ENCODE measurements at regions not wholly inside any gene's neighbourhood (a gene's known extent, or its start where the extent isn't known, plus 50 kb on each side); places are given as distances from the start of the nearest gene placed in this dataset.
"Not testable (repeated sequence)": the region's sequence is repeated elsewhere in the genome, so short reads cannot be mapped to it uniquely, and the experiment has no call there.

DNA sequence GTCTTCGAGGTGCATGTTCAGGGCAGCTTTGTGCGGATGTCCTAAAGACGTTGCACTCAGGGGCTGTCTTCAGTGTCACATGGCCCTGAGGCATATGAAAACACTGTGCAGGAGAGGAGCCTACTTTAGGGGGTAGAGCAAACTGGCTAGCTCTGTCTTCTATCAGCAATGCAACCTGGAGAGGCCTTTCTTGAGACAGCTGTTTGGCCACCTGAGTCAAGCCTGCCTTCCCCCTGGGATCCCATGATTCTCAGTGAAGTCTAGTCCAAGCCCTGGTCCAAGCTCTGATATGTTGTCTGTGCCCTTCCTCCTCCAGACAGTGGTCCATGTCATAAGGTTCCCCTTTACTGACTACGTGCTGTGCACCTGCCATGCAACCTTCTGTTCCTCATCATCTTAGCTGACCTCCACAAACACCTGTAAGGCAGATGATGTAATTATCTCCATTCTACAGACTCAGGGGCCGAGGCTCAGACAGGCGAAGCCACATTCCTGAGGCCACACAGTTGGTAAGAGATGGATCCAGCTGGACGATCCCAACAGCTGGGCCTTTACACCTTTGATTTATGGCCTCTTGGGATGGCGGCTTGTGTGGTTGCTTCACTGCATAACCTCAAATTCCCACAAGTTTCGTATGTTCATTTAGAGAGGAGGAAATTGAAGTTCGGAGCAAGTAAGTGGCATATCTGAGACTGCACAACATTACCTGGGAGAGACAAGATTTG is 109.9 kb downstream of the COPS8 start:
- no peak for DNase-seq

DNA sequence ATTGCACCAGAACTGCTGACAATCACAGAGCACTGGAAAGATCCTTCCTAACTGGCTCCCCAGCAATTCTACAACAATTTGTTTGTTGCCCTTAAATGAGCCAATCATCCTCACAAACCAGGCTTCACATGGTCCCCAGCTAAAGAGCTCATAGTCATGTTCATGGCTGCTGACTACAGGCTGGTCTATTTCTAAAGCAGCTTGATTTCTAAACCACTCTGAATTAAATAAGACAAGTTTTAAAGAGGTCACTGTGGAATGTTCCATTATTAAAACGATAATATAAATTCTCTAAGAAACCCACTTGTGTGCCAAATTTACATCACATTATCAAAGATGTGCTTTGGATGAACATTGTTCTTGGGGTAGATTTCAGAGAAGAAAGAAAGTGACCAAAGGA is 110.7 kb downstream of the COPS8 start:
- no peak for DNase-seq

- DNase-seq: no peak
Measured at GRCh38 chr2:237196866-237197618, 111.4 kb downstream of the COPS8 start.

- DNase-seq: no peak
Measured at GRCh38 chr2:237198164-237198855, 112.6 kb downstream of the COPS8 start.

DNA sequence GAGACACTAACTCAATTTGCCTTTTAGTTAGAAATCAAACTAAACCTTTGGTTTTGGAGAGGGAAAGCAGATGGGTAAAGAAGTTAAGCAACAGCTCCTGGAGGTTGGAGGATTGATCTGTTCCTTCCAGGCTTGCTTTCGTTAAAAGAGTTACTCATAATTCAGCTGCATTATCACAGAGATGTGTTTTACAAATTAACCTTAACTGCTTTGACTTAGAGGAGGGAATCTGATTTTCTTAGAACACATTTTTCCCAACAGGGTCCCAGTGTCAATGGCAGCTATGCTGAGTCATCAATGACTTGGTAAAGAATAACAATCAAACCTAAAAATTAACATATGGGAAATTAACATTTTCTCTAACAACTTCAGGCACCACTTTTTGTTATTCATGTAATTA is 113.4 kb downstream of the COPS8 start:
- DNase-seq: no peak

DNA sequence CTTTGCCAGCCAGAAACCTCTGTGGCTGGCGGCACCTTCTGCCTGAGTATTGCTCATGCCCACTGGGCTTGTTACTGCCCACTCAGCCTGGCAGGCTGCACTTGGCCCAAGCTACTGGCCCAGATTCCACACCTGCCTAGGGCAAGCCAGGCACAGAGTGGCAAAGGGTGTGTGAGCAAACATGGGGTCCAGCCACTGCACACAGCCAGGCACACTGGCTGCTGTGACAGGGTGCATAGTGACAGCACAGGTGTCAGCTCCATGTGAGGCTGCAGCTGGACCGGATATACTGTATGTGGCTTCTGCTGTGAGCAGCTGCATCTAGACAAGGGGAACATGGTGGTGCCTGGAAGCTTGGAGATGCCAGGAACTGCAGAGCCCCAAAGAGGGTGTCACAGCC is 113.9 kb downstream of the COPS8 start:
- no peak for DNase-seq

- DNase-seq: no peak
Measured at GRCh38 chr2:237200462-237200861, 114.8 kb downstream of the COPS8 start.

DNA sequence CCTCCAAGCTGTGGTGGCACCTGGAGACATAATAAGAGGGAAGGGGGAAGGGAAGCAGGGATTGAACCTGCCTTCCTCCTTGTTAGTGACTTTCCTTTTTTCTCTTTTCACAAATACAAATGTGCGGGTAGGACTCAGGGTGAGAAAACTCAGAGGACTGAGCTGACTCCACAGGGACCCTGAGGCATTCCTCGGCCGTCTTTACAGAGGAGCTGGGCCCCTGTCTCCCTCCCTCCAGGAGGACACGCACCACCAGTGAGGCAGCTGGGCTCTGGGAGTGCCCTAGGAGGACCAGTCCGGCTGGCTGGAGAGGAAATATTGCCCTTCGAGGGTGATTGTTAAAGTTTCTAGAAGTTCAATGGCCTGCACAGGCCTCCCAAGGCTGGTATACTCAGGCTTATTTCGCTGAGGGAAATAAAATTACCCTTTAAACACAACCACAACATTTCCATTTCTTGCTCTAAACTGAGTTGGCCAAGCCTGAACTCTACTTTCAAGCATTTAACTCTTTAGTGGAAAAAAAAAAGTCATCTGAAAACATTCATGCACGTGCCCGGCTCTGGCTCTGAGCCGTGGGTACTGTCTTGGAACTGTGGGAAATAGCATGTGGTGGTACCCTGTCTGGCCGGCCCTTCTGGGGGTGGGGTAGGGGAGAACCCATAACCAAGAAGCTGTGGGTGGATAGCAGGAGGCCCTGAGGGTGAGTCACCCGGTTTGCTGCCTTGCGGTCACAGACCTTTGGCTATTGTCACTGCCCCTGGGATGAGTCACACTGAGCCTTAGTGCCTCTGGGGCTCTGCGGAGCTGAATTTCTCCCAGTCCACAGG is 116.0 kb downstream of the COPS8 start:
- DNase-seq: no peak

DNA sequence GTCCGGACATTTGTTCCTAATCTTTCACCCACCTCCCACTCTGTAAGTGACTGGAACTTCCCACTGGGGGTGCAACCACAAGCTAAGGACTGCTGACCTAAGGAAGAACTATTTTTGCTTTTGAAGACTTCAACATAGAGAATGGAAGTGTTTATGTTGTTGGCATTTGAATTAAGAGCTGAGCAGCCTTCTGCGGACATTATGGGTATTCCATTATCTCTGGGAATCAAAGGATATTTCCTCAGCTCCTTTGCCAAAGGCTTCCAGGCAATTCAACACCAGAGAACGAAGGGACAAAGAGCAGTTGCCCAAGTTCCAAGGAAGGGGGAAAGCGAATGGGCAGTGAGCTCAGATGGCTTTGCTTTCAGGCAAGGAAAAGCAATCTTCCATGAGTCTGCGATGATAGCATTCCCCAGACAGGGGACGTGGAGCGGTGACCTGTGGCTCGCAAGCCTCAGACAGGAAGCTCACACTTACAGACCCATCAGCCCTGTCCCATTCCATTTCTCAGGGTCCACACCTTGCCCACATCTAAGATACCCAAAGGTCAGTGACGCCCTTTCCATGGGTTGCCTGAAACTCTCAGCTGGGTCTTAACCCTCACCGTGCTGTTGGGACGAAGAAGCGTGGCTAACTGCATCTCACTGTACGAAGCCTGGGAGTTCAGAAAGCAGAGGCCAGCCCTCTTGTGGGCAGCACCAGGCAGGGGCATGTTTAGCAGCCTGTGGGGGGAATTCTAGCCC is 116.8 kb downstream of the COPS8 start:
- no peak for DNase-seq

GRCh38 chr2:237205043-237205541 is 119.4 kb downstream of the COPS8 start:
- no peak for DNase-seq

- DNase-seq: no peak
Measured at GRCh38 chr2:237205561-237205971, 119.9 kb downstream of the COPS8 start.

- DNase-seq: no peak
Measured at GRCh38 chr2:237207646-237208045, 122.0 kb downstream of the COPS8 start.

- no peak for DNase-seq
Measured at GRCh38 chr2:237208373-237209260, 122.9 kb downstream of the COPS8 start.

DNA sequence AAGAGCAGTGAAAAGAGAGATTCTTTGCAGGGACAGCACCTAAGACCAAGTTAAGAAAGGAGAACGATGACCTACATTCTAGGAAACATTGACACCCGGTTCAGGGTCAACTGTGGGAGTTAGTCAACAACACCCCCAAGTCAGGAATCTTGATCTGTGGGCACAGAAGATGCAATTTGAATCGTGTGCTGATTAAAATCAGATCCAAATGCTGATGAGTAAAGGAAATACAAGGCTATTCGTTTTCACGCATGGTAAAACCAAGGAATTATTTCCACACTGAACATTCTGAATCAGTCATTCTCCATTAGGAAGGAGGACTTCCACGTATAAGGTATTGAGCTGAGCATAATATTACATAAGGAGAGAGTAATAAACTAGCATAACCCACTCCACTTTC is 124.2 kb downstream of the COPS8 start:
- no peak for DNase-seq

DNA sequence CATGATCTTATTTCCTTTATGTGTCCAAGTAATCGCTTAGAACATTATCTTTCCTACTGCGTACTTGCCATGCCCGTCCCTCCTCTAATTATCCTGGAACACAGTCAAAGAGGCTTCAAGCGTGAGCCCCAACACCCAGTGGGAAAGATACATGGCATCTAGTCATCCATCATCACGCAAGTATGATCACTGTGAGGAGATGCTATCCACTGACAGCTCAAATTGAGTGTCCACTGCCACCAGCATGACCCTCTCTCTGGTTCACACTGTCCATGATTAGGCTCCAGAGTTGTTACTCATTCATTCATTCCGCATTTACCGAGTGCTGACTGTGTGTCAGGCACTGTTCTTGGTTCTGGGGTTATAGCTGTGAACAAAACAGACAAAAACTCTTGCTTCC is 124.6 kb downstream of the COPS8 start:
- DNase-seq: no peak

- no peak for DNase-seq
Measured at GRCh38 chr2:237210763-237211162, 125.1 kb downstream of the COPS8 start.

DNA sequence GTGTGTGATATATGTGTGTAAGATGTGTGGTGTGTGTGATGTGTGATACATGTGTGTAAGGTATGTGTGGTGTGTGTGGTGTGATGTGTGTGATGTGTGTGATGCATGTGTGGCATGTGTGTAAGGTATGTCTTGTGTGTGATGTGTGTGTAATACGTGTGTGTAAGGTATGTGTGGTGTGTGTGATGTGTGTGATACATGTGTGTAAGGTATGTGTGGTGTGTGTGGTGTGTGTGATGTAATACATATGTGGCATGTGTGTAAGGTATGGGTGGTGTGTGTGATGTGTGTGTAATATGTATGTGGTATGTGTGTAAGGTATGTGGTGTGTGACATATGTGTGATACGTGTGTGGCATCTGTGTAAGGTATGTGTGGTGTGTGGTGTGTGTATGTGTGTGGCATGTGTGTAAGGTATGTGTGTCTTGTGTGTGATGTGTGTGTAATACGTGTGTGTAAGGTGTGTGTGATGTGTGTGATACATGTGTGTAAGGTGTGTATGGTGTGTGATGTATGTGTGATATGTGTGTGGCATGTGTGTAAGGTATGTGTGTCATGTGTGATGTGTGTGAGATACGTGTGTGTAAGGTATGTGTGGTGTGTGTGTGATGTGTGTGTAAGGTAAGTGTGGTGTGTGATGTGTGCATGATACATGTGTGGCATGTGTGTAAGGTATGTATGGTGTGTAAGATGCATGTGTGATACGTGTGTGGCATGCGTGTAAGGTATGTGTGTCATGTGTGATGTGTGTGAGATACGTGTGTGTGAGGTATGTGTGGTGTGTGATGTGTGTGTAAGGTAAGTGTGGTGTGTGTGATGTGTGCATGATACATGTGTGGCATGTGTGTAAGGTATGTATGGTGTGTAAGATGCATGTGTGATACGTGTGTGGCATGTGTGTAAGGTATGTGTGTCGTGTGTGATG is 126.9 kb downstream of the COPS8 start:
- DNase-seq: not testable (repeated sequence)

DNA sequence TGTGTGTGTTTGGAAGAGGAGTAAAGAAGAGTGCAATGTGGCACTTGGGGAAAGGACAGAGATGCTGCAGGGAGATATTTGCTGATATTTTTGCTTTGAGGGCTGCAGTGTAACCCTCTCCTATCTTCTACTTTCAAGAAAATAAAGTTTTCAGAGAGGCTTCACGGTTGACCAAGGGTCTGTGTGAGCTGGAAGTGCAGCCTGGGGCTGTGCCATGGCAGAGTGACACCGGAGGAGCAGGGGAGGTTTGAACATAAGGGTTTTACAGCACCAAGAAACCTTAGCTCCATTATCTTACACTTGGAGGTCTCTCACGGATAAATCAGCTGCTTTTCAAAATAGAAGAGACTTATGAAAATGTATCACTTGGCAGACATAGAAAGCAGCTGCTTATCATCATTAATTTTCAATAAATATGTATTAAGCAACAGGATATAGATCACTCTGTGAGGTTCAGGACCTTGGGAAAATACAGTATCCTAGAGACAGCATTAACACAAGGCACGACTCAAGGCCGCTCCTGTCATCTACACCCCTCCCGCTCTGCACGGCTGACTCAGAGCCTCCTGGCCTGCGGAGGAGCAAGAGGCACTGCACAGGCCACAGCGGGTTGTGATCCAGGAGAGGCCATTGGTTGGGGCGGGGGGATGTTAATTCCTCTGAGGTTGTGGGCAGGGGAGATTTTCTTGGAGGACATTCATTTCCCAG is 127.8 kb downstream of the COPS8 start:
- no peak for DNase-seq

Data from hypothalamus (tissue), 51 donors.